ENCODE measurements at regions not wholly inside any gene's neighbourhood (a gene's known extent, or its start where the extent isn't known, plus 50 kb on each side); places are given as distances from the start of the nearest gene placed in this dataset.

- Histone ChIP-seq H3K27me3 (peaks cover 0 to 19% of the 10 kb centered on the region in 2 donors), H3K9me3 (no peaks in the 10 kb centered on the region), H3K27ac (no peak overlapping the region), H3K4me1 (no peaks in the 10 kb centered on the region), H3K36me3 (no peaks in the 10 kb centered on the region), H3K4me3 (no peak overlapping the region)
- TF ChIP-seq POLR2AphosphoS5 (IDR thresholded peaks at IDR 0.05) (no peak), POLR2A (IDR thresholded peaks at IDR 0.05) (no peak), CTCF (IDR thresholded peaks at IDR 0.05) (no peak)
- intact Hi-C loops (cut with DNase I; ENCODE audit: low total_unique reads): no loop called here
- DNase-seq (ENCODE audit: low spot score in 2 of 2): no peak
Measured at GRCh38 chrX:67100031-67100884, 443.6 kb upstream of the AR start.

GRCh38 chrX:67094061-67094460 is 449.8 kb upstream of the AR start:
- Histone ChIP-seq H3K27me3 (peaks cover 0 to 13% of the 10 kb centered on the region in 2 donors), H3K4me1 (no peaks in the 10 kb centered on the region), H3K36me3 (no peaks in the 10 kb centered on the region), H3K4me3 (no peak overlapping the region), H3K9me3 (peaks cover 0 to 4% of the 10 kb centered on the region in 2 donors), H3K27ac (no peak overlapping the region)
- no peak for TF ChIP-seq POLR2A (IDR thresholded peaks at IDR 0.05)
- intact Hi-C loops (cut with DNase I; ENCODE audit: low total_unique reads): no loop called here
- no peak for DNase-seq (ENCODE audit: low spot score in 2 of 2)

GRCh38 chrX:67050760-67051159 is 411.9 kb upstream of the EDA2R start:
- intact Hi-C loops (cut with DNase I; ENCODE audit: low total_unique reads): no loop called here
- H3K4me1 ChIP-seq: no peaks in the 10 kb centered on the region
- TF ChIP-seq POLR2A (IDR thresholded peaks at IDR 0.05): no peak
- no peak for TF ChIP-seq POLR2AphosphoS5 (IDR thresholded peaks at IDR 0.05)
- TF ChIP-seq CTCF (IDR thresholded peaks at IDR 0.05): no peak
- no peaks in the 10 kb centered on the region for H3K9me3 ChIP-seq
- H3K27ac ChIP-seq: no peak overlapping the region
- H3K27me3 ChIP-seq: peaks cover 0 to 5% of the 10 kb centered on the region in 2 donors
- no peak for DNase-seq (ENCODE audit: low spot score in 2 of 2)
- no peak overlapping the region for H3K4me3 ChIP-seq
- H3K36me3 ChIP-seq: no peaks in the 10 kb centered on the region

GRCh38 chrX:67044866-67045265 is 406.0 kb upstream of the EDA2R start:
- Histone ChIP-seq H3K4me1 (no peaks in the 10 kb centered on the region), H3K4me3 (no peak overlapping the region), H3K36me3 (no peaks in the 10 kb centered on the region), H3K27ac (no peak overlapping the region), H3K27me3 (peaks cover 0 to 6% of the 10 kb centered on the region in 2 donors), H3K9me3 (no peaks in the 10 kb centered on the region)
- intact Hi-C loops (cut with DNase I; ENCODE audit: low total_unique reads): no loop called here
- DNase-seq (ENCODE audit: low spot score in 2 of 2): no peak
- no peak for TF ChIP-seq POLR2A (IDR thresholded peaks at IDR 0.05)
- TF ChIP-seq POLR2AphosphoS5 (IDR thresholded peaks at IDR 0.05): no peak
- TF ChIP-seq CTCF (IDR thresholded peaks at IDR 0.05): no peak

GRCh38 chrX:67044029-67044653 is 405.3 kb upstream of the EDA2R start:
- no peak overlapping the region for H3K4me3 ChIP-seq
- H3K27me3 ChIP-seq: peaks cover 0 to 6% of the 10 kb centered on the region in 2 donors
- intact Hi-C loops (cut with DNase I; ENCODE audit: low total_unique reads): no loop called here
- no peak for DNase-seq (ENCODE audit: low spot score in 2 of 2)
- H3K27ac ChIP-seq: no peak overlapping the region
- TF ChIP-seq CTCF (IDR thresholded peaks at IDR 0.05) (no peak), POLR2AphosphoS5 (IDR thresholded peaks at IDR 0.05) (no peak), POLR2A (IDR thresholded peaks at IDR 0.05) (no peak)
- no peaks in the 10 kb centered on the region for H3K4me1 ChIP-seq
- no peaks in the 10 kb centered on the region for H3K36me3 ChIP-seq
- no peaks in the 10 kb centered on the region for H3K9me3 ChIP-seq
